HG02884 (cell line): ENCODE measurements at regions not wholly inside any gene's neighbourhood (a gene's known extent, or its start where the extent isn't known, plus 50 kb on each side); places are given as distances from the start of the nearest gene placed in this dataset.
"Not testable (repeated sequence)": the region's sequence is repeated elsewhere in the genome, so short reads cannot be mapped to it uniquely, and the experiment has no call there.

Experiments used
- ATAC-seq: cut with Tn5 transposase; IDR thresholded peaks from one replicate; pipeline ENCODE4 v1.9.1; 2021; ENCODE audit warnings: mild to moderate bottlenecking, moderate library complexity; ENCODE audit not compliant: unreplicated experiment

DNA sequence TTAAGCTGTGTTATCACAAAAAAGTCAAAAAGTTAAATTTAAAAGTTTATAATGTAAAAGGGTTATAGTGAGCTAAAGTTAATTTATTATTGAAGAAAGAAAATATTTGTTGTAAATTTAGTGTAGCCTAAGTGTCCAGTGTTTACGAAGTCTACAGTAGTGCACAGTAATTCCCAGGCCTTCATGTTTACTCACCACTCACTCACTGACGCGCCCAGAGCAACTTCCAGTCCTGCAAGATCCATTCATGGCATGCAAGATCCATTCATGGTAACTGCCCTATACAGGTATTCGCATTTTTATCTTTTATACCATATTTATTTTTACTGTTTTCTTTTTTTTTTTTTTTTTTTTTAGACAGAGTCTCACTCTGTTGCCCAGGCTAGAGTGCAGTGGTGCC is 69.5 kb downstream of the TPRA1 start:
- ATAC-seq: no peak

DNA sequence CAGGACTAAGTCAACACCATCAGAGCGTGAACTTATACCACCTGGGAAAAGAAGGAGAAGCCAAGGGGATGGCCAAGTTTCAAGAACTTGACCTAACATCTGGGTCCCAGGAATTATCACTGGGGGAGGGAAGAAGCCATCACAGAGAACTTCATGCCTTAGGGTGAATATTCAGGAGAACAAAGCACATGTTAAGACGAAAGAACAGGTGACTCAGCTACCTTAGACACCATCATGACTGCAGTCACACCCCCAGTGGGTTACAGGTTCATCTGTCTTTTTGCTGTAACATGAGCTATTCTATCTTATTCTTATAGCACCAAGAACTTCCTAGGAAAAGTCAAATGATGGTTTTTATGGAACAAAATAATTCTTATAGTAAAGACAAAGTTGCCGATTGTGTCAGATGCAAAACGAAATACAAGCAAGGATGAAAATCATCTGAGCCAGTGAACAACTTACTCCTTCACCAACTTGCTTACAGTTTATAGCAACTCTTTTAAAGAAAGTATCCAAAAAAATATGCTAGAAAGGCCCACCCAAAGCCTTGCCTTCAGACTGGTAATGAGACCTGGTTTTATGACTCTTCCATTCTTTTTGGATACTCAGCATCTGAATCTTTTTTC is 72.0 kb downstream of the TPRA1 start:
- no peak for ATAC-seq

DNA sequence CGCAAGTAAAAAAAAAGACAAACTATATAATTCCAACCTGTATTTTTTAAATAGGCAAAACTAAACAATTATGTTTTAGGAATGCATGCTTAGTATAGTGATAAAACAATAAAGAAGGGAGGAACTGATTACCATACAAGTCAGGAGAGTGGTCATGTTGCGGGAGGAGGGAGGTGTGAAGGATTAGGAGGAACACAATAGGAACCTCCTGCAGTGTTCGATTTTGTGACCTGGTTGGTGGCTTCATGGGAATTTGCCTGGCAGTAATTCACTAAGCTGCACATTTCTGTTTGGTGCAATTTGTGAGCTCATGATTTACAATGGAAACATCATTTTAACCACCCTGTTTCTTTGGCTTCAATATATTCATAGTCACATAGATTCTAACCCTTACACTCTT is 78.3 kb downstream of the TPRA1 start:
- no peak for ATAC-seq

DNA sequence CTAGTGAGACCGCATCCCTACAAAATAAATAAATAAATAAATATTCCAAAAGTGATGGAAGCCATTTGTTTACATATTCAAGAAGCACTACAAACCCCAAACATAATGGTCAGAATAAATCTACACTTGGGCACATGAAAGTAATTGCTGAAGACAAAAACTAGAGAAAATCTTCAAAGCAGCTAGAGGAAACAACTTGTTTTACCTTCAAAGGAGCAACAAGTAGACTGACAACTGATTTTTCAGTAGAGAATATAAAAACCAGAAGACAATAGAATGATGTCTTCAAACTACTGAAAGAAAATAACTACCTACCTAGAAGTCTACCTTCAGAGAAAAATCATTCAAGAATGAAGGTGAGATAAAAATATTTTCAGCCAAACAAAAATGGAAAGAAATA is 89.4 kb downstream of the TPRA1 start:
- ATAC-seq: no peak

DNA sequence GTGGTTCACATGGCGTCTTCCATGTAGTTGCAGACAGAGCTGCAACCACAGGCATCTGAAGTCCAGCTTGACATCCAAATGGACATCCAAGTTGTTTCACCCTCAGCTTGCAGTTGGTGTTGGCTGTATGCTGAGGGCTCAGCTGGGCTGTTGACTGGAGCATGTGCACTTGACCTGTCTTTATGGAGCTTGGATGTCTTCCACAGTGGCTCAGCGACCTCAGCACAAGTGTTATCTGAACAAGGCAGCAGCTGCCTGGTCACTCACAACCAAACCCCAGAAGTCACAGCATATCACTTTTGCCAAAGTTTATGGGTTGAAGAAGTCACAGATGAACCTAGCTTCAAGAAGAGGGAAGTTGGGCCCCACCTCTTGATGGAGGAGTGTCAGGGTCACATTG is 92.9 kb downstream of the TPRA1 start:
- no peak for ATAC-seq

DNA sequence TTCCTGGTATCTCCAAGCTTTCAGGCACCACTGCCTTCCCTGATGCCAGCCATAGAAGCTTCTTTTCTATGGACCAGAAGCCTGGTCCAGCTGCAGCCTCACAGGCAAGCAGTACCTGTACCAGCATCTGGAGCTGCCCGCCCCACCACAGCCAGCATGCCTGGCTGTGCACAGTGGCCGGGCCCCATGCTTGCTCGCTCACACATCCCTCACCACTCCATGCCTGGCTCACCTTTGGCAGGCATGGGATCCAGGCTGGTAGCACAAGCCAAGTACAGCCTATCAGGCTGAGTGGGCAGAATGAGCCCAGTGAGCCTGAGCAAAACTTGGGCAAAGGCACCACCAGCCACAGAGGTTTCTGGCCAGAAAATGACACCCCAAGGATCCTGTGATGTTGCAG is 93.4 kb downstream of the TPRA1 start:
- no peak for ATAC-seq

DNA sequence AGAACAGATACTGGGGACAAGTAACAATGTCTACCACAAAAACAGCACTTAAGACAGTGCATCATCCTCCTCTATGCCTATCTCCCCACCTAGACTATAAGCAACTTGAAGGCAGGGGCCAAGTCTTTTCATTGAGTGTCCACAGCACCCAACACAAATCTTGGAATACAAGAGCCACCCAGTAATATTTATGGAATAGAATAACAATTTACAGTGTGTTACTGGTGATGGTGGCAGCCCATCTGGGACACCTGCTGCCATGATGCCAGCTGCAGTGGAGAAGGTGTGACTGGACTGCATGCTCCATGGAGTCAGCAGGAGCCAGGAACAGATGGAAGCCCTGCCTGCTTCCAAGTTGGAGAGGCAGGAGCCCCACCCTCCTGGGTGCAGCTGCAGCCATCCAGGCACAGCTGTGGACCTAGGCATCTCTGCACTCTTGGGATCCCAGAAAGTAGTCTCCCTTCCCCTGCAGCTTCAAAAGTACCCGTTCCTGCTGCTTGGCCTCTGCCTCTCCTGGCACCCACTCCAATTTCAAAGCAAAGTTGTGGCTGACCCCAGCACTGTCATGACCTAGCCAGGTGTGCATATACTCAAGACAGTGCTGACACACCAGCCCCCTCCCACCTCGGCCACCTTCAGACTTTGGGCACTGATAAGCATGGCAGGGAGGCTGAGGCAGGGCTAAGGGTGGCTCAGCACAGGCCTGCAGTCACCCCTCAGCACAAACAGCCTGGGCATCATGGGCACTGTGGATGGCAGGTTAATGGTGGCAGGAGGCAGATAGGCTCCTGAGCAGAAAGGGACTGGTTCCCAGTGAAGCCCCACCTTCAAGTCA is 94.5 kb downstream of the TPRA1 start:
- ATAC-seq: no peak

DNA sequence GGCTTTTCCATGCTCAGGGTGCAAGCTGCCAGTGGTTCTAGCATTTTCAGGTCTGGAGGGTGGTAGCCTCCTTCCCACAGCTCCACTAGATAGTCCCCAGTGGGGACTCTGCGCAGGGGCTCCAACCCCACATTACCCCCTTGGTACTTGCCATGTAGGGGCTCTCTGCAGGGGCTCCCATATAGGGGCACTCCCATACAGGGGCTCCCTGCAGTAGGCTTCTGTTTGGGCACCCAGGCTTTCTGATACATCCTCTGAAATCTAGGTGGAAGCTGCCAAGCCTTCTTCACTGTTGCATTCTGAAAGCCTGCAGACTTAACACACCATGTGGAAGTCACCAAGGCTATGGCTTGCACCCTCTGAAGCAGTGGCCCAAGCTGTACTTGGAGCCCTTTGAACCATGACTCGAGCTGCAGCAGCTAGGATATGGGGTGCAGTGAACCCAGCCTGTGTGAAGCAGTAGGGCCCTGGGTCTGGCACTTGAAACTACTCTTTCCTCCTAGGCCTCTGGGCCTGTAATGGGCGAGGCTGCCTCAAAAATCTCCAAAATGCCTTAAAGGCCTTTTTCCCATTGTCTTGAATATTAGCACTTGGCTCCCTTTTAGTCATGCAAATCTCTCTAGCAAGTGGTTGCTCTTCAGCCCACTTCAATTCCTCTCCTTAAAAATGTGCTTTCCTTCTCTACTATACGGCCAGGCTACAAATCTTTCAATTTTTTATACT is 96.4 kb downstream of the TPRA1 start:
- ATAC-seq: no peak

DNA sequence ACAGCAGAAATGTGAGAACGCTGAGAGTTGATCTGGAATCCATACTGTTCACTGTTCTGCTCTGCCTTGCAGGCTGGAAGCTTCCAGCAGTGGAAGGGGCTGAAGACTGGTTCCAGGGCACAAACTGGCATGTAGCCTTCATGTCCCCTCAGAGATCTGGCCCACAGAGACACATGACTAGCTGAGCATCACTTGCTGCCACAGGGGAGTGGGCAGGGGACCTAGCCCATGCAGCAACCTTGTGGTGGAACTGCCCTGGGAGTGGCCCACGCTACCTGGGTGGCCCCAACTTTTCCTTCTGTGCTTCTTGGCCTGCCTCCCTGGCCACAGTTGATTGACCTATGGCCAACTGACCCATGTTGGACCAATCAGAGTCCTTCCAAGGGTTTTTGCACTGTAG is 98.1 kb downstream of the TPRA1 start:
- no peak for ATAC-seq

DNA sequence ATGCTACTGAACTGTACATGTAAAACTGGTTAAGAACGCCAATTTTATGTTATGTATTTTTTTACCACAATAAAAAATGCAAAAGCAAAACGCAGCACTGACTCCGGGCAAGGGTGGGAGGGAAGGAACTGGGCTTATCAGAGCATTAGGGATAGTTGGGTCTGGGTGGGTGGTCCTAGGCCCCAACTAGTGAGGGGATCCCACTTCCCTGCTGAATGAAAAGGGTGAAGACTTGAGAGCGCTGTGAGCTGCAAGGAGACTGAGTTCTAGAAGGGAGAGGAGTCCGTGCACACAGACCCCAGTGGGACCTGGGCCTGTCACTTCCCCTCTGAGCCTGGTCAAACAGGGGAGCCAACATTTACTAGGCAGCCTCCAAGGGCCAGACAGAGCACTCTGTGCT is 98.6 kb downstream of the TPRA1 start:
- ATAC-seq: no peak

DNA sequence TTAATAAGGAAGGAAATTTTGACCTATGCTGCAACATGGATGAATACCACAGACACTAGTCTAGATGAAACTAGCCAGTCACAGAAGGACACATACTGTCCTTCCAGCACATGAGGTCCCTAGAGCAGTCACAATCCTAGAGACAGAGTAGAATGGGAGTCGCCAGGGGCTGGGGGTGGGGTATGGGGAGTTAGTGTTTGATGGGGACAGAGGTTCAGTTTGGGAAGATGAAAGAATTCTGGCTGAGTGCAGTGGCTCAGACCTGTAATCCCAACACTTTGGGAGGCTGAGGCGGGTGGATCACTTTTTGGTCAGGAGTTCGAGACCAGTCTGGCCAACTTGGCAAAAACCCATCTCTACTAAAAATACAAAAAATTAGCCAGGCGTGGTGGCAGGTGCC is 99.2 kb downstream of the TPRA1 start:
- ATAC-seq: no peak

DNA sequence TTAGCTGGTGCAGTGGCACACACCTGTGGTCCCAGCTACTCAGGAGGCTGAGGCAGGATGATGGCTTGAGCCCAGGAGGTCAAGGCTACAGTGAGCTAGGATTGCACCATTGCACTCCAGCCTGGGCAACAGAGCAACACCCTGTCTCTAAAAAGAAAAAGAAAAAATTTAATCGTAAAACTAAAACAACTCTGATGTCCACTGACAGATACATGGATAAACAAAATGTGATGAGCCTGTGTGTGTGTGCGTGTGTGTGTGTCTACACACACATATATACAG is 99.6 kb downstream of the TPRA1 start:
- ATAC-seq: not testable (repeated sequence)

DNA sequence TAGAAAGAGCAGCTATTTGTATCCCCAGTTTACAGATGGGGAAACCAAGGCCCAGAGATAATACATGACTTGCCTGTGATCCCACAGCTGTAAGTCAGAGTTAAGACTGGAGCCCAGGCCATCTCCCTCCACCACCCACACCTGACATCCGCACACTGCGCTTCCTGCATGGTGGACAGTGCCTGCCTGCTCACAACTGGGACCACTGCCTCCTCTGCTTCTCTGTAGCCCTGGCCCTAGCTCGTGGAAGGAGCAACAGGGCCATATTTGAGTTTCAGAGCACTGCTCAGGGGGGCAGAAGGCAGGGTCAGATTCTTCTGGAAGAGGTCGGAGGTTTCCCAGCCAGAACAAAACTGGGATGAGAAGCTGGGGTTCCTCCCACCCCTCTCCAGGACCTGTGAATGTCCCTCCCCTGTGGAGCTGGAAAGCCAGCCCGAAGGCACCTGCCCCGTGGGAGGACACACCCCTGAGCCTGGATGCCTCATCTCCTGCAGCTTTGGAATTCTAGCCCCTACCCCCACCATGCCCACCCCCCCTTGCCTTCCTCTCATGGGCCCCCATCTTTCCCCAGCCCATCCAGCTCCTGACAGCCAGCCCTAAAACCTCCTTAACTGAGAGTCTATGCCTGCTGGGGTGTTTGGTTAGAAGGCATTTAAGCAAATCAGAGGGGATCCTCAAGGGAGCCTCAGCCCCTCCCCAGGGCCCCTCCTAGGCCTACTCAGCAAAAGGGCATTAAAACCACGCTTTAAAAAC is 100.1 kb downstream of the TPRA1 start:
- no peak for ATAC-seq

DNA sequence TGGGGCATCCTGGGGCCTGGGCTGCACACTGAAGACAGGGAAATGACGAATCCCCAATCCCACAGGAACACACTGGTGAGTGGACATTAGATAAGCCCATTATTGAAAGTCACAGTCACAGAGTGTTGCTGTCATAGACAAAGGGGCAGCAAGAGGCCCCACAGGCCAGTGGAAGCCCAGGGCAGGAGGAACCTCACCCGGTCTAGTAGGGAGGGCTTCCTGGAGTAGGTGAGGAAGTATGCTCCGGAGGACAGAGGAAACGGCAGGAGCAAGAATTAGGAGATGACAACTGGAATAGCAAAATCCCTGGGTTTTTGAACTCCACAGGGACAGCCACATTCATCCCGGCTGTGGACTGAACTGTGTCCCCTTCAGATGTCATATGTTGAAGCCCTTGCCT is 101.2 kb downstream of the TPRA1 start:
- ATAC-seq: no peak

DNA sequence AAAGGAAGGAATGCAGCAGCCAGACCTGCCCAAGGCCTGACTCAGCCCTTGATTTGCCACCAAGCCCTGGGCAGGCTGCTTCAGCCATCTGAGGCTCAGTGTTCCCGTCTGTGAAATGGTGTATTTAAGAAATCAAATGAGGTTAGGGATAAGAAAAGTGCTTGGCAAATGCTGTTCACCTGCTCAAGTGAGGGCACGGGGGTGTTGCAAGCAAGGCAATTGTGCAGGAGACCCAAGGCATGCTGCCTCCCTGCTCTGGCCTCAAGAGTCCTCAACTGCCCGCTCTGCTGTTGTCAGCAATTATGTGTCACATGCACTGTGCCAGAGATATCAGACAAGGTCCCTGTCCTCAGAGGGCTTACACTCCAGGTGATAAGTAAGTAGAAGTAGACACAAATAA is 101.8 kb downstream of the TPRA1 start:
- ATAC-seq: no peak

DNA sequence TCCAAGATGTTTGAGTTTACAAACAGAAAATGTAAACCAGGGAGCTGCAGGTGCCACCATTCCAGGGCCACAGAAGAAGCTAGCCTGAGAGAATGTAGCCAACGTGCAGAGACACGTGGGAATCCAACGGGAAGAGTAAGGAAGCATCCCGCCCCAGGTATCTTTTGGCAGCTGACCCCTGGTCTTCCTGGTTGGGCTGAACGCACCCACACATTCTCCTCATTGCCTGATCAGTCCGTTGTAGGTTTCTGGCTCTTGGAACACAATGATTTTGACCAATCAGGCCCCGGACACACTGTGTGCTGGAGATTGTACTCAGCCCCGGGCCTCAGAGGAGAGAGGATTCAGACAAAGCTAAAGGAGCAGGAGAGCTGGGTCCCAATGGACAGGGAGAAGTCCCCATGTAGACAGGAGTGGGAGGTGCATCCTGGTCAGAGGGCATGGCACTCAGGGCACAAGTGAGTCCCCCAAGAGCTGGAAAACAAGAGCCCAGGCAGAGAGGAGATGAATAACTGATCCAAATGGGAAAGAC is 102.3 kb downstream of the TPRA1 start:
- ATAC-seq: no peak

DNA sequence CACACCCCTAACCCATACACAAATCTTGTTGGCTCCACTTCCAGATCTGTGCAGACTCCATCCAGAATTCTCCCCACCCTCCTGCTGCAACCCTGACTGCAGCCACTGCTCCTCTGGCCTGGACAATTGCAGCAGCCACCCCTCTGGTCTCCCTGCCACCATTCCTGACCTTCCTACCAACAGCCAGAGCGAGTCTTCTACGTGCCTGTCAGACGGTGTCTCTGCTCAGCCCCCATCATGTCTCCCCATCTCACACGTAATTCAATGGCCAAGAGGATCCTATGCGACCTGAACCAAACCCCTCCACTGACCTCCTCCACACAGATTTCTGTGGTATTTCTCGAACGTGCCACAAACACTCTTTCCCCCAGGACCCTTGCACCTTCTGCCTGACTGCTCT is 103.3 kb downstream of the TPRA1 start:
- no peak for ATAC-seq

DNA sequence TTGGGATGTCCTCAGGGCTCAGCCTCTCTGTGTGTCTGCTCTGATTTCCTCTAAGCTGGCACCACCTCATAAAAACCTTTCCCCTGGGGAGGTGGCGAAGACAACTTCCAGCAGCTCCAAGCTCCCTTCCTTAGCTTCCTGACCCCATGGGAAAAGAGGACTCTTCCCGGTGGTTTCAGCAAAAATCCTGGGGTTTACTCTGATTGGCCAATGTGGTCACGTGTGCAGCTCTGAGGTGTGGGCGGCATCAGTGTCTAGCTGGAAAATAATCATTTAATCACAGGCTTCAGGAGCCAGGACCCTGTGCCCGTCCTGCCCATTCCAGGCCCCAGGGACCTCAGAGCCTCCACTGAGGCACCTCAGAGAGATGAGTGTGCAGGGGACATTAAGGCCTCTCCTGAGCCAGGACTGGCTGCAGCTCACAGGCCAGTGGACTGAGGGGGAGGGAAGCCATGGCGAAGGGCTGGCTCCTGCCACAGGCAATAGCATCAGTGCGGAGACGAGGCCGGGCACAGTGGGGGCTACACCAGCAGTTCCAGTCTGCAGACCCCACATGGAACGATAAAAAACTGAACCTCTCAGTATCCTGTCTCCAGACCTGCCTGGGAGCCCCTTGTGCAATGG is 104.1 kb downstream of the TPRA1 start:
- no peak for ATAC-seq

DNA sequence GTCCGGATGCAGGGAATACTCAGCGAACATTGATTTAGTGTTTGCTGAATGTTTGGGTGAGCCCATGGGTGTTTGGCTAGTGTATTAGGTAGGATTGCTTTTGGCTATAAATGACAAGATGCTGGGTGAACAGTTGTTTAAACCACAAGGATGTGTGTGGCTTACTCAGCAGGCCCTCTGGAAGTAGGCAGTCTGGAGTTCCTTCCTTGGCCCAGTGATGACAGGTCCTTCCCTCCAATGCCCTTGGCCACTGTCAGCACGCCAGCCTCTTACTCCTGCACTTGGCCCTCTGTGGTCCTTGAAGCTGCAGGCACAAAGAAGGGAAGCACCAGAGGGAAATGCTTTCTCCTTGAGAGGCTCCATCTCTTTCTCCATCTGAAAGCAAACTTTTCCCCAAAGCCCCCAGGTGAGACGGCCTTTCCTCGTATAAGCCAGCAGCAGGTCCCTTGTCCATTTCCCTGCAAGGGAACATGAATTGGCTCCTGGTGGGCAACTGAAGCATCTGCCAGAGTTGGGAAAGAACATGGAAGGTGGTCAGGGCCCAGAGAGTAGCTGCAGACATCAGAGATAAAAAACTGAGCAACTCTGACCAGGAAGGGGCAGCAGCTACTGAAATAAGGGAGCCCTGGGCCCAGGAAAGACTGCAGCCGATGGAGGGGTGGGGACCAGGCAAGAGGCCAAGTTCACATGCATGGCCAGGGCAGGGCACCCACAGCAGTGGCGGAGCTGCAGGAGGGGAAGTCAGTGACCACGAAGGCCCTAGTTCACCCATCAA is 105.0 kb downstream of the TPRA1 start:
- ATAC-seq: no peak
